ENCODE measurements at regions not wholly inside any gene's neighbourhood (a gene's known extent, or its start where the extent isn't known, plus 50 kb on each side); places are given as distances from the start of the nearest gene placed in this dataset.

DNA sequence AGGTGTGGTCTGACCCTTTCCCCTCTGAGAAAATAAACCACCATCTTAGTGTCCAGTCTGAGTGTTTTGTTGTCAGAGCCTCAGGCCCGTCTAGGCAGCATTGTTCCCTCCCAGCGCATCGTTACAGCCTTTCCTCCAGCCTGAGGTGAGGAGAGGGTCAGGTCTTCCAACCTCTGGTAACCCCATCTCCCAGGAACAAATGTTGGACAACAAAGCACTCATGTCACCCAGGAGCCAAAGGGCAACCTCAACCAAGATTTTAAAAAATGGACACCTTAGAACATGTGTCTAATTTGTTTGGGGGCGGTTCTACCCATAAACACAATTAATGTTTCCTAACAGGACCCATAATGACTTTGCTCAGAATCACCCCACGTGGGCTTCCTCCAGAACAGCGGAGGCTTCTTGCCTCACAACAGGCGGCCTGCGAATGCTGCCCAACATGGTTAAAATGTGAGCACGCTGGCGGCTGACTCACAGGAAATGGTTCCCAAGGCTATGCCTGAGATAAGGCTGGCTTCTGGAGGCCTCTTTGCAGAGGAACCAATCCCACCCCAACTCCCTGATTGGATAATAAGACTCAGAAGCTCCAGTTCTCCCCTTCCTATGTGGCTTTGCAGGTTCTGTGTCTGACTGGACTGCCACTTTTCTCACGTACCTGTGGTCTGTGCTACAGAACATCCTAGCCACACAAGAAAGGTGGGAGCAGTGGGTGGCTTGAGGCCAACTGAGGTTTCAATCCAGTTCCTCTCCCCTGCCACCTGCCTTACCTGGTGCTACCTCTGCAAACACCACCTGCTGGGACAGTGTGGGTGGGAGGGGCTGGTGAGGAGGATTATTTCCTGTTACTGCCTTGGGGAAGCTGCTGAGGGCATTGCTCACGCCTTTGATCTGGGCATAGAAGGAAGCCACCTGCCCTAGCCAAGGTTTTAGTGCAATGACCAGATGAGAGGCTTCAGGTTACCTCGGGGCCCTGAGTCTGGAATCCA is 108.8 kb downstream of the B3GNT2 start (continued):
- TF ChIP-seq MGA (IDR thresholded peaks at IDR 0.05) (peak; percentile 91), ZNF408 (CRISPR knock-in tag; IDR thresholded peaks at IDR 0.05; ENCODE audit: low read depth) (no peak), CEBPB (tag; IDR thresholded peaks at IDR 0.05) (peak; percentile 88), SRF (CRISPR knock-in tag; IDR thresholded peaks at IDR 0.05) (peak; percentile 31 to 96; a peak in 2 of 4 replicates), HMBOX1 (IDR thresholded peaks at IDR 0.05) (peak; percentile 23; the same call in 1 of the 2 replicates)
- TF ChIP-seq, protein P1, sequence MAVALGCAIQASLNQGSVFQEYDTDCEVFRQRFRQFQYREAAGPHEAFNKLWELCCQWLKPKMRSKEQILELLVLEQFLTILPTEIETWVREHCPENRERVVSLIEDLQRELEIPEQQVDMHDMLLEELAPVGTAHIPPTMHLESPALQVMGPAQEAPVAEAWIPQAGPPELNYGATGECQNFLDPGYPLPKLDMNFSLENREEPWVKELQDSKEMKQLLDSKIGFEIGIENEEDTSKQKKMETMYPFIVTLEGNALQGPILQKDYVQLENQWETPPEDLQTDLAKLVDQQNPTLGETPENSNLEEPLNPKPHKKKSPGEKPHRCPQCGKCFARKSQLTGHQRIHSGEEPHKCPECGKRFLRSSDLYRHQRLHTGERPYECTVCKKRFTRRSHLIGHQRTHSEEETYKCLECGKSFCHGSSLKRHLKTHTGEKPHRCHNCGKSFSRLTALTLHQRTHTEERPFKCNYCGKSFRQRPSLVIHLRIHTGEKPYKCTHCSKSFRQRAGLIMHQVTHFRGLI (CRISPR knock-in tag; IDR thresholded peaks at IDR 0.05), result peak; percentile 58; the same call in 1 of the 2 replicates
- TF ChIP-seq, protein P2, sequence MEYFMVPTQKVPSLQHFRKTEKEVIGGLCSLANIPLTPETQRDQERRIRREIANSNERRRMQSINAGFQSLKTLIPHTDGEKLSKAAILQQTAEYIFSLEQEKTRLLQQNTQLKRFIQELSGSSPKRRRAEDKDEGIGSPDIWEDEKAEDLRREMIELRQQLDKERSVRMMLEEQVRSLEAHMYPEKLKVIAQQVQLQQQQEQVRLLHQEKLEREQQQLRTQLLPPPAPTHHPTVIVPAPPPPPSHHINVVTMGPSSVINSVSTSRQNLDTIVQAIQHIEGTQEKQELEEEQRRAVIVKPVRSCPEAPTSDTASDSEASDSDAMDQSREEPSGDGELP (CRISPR knock-in tag; IDR thresholded peaks at IDR 0.05; ENCODE audit: borderline replicate concordance), result peak; percentile 84
